ENCODE measurements at regions not wholly inside any gene's neighbourhood (a gene's known extent, or its start where the extent isn't known, plus 50 kb on each side); places are given as distances from the start of the nearest gene placed in this dataset.
"Not testable (repeated sequence)": the region's sequence is repeated elsewhere in the genome, so short reads cannot be mapped to it uniquely, and the experiment has no call there.

DNA sequence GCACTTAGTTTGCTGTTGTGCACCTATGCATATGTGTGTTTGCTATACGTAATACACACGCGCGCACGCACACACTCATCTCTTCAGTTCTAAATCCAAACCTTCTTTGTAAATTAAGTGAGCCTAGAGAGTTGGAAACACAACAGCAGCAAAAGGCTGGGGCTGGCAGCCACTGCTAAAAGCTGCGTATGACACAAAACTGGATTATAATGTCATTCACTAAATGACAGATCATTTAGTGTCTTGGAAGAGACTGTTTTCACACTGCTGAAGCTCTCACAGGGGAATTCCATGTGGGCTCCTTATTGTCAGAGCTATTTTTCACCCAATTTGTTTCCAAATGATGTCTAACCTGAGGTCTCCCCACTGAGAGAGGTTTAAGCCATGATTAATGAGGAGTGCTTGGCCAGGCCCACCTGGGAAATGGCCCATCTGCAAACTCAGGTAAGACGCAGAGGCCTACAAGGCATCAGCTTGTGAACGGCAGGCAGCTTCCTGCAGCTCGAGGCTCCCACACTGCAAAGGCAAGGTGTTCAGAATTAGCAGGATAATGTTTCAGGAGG, 94.2 kb downstream of the OLIG3 start:
- no peak for DNase-seq (ENCODE audit: low spot score)

DNA sequence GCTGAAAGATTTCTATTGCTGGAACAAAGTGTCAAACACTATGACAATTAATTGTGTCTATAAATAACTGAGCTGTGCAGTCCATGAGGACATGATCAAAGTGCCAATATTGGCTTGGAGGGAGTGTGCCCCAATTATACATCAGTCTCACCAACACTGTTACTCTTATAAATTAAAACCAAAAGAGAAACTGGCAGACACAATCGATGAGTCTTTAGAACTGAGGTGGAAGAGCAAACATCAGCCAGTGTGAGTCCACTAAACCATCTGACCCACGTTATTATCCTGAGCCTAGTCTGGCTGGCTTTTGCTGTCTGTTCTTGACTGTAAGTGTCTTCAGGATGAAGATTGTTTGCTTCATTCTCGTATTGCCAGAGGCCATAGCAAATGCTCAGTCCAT, 98.9 kb downstream of the OLIG3 start:
- no peak for DNase-seq (ENCODE audit: low spot score)

DNA sequence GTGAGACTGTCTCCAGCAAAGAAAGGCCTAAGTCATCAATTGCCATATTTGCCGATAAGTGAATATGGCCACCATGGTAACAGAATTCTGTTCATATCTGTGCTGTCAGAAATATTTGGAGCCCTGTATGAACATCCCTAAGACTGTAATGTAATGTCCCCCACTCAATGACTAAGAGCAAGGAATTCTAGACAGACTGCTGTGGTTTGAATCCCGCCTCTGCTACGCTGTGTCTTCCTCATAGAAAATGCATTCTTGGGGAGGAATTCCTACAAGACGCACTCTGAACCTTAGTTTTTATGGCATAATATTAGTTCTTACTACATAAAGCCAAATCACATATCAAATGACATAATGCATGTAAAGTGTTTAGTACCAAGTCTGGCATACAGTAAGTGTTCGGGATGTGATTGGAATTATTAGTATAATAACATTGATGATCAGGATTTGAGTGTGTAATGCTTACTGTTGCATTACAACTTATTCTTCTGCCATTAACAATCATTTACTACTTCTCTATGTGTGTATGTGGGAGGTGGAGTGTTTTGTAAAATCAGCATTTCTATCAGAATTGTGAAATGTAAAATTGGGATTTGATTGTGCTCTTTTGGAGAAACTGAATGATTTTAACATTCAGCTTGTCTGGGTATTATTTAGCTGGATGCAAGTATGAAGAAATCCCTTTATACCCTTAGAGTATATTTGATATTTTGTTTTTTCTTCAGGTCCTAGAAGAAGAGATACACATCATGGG, 103.0 kb downstream of the OLIG3 start:
- DNase-seq (ENCODE audit: low spot score): no peak

DNA sequence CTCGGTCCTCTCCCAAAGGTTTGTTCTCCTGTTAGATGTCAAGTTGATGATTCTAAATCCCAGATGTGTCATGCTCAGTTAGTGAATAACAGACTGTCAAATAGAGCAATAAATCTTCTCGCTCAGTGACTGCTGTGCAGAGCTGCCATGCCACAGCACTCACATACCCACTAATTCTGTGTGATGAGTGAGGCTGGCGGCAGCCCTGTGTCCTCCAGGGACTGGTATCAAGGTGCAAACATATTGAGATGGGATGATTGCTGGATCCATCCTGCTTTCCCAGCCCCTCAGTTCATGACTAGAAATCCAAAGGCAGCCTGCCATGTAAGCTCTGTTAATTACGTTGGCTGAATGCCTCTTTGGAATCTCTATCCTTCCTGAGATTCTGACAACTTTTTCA, 103.9 kb downstream of the OLIG3 start:
- DNase-seq (ENCODE audit: low spot score): no peak

DNA sequence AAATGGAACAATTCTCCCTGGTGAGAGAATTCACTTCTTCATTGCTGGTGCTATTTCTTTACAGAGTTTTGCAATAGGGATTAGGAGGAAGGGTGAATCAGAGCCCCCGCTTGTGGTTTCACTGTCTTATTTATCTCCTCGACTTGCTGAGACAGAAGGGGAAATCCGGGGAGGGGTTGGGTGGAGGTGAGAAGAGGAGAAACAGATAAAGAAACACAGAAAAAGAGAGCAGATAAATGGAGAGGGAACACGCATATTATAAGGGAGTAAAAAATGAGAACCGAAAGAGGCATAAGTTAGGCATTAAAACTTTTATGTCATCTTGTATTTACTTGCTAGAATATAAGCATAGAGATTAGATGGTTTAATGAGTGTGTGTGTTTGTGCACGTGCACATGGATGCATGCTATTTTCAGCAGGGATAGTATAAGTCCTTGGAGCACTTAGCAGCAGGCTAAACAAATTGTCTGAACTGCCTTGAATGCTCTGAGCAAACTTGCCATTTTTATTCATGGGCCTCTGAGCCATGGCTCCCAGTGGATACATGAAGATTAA, 105.0 kb downstream of the OLIG3 start:
- peak; percentile 45 for DNase-seq (ENCODE audit: low spot score)

DNA sequence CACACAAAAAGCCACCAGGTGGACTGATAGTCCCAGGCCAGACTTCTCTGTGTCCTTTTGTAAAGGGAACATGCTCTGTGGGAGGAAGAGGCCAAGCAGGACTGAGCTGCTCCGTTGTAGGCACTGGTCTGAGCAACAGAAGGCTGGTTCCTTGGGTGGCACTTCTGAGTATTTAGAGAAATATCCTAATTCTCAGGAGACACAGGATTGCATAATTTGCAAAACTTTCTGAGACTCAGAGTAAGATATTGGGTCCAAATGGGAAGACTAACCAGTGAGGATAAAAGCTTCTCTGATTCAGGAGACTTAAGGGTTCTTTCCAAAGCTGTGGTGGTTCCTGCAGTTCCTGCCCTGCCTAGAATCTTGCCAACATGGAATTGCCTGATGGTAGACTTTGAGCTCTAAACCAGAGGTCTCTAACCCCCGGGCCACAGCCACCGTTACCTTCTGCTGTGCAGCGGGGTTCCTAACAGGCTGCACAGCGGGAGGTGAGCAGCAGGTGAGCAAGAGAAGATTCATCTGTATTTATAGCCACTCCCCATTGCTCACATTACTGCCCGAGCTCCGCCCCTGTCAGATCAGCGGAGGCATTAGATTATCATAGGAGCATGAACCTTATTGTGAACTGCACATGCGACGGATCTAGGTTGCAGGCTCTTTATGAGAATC, 107.0 kb downstream of the OLIG3 start:
- DNase-seq (ENCODE audit: low spot score): no peak

DNA sequence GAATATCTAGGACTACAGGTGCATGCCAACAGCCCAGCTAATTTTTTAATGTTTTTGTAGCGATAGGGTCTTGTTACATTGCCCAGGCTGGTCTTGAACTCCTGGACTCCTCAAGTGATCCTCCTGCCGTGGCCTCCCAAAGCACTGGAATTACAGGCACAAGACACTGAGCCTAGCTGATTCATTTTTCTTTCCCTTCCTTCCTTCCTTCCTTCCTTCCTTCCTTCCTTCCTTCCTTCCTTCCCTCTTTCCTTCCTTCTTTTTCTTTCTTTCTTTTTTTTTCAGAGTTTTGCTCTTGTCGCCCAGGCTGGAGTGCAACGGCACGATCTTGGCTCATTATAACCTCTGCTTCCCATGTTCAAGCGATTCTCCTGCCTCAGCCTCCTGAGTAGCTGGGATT, 110.9 kb downstream of the OLIG3 start:
- not testable (repeated sequence) for DNase-seq (ENCODE audit: low spot score)

DNA sequence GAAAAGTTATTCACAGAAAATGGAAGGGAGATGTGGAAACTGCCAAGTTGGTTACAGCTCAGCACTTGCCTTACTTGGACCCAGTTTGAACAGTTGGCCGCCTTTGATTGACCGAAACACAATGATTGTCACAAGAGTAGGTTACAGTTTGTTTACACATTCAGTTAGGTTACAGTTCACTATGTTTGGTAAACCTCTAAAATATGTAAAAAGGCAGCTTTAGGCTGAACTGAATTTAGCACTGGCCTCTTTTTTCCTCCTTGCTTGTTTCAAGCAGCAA, 116.2 kb downstream of the OLIG3 start:
- no peak for DNase-seq (ENCODE audit: low spot score)

DNA sequence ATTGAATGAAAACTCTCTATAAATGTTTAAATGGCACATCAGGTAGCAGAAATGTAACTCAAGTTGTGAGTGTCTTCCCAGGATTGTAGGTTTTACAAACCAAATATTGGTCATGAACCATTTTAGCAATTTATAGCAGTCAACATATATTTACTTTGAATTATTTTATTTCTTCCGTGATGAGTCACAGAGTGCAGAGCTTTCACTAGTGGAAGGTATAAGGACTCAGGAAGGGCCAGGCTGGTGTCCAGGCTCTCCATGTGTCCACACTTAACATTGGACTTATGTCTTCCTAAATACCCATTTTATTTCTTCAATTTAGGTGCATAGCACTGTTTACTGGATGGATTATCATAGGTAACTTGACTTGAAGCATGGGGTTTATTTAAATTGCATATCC, 120.9 kb downstream of the OLIG3 start:
- no peak for DNase-seq (ENCODE audit: low spot score)

DNA sequence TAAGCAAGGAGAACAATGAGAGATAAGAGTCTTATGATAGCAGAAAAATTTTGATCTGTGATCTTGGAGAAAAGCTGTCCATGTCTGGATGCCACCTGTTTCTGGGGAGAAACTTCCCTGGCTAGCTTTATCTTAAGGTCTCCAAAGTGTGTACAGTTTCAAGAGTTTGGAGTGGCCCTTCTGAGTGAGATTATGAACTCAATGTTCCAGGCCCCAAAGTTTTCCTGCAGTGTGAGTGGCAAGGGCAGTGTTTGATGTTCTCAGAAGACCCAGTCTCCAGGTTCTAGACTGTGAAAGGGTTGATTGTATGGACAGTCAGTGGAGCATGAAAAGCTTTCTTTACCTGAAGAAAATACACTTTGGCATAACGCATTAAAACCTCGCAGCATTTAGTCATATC, 121.7 kb downstream of the OLIG3 start:
- DNase-seq (ENCODE audit: low spot score): no peak

DNA sequence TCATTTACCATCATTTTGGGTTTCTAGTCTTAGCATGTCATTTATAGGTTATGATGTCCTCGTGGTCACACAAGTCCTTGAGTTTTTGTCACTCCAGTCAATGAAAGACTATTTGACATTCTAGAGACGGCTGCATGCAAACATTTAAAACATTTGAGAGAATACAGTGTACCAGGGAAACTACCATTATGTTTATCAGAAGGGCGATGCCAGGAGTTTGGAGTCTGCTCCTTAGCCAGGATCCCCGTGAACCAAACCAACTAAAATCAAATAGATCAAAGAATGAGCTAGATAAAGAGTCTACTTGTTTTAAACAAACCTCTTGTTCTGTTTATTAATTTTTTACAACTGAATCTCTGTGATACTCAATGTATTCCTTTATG, 122.6 kb downstream of the OLIG3 start:
- no peak for DNase-seq (ENCODE audit: low spot score)

DNA sequence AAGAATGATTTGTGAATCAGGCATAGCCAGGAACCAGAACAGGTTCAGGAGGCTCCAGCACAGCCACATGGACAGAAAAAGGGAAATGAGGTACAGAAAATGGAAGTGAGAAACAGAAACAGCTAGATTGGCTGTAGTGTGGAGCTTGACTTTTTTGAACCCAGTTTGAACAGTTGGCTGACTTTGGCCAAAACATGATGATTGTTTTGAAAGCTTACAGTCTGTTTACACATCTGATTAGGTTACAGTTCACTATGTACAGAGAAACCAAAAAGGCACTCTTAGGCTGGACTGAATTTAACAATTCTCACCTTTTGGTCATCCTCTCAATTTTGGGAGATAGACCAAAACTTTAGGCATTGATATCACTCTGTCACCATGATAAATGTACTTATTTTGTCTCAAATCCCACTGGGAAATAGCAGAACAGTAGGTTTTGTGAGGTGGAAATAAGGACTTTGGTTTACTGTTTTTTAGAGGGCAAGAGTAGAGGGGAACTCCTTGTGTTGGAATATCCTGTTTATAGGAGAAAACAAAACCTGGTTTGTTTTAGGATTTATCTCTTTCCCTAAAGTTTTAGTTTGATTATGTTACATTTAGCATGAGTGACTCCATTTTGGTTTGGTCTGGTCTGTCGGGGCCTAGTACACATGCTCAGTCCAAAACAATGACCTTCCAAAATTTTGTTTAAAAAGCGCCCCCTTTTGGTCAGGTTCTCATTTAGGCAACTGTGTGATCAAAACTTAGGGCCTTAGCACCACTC, 123.1 kb downstream of the OLIG3 start:
- peak; percentile 27 for DNase-seq (ENCODE audit: low spot score)

DNA sequence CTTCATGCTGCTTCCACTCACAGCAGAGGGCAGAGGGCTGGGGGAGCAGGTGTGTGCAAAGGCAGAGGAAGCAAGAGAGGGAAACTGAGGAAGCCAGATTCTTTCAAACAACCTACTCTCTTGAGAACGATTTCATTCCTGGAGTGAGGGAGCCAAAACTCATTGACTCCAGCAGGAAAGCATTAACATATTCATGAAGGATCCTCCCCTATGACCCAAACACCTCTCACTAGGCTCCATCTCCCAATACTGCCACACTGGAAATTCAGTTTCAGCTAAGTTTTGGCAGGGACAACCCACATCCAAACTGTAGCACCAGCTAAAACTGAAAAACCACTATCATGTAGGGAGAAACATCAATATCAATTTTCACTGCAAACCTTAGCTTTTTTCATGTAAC, 125.1 kb downstream of the OLIG3 start:
- DNase-seq (ENCODE audit: low spot score): no peak

DNA sequence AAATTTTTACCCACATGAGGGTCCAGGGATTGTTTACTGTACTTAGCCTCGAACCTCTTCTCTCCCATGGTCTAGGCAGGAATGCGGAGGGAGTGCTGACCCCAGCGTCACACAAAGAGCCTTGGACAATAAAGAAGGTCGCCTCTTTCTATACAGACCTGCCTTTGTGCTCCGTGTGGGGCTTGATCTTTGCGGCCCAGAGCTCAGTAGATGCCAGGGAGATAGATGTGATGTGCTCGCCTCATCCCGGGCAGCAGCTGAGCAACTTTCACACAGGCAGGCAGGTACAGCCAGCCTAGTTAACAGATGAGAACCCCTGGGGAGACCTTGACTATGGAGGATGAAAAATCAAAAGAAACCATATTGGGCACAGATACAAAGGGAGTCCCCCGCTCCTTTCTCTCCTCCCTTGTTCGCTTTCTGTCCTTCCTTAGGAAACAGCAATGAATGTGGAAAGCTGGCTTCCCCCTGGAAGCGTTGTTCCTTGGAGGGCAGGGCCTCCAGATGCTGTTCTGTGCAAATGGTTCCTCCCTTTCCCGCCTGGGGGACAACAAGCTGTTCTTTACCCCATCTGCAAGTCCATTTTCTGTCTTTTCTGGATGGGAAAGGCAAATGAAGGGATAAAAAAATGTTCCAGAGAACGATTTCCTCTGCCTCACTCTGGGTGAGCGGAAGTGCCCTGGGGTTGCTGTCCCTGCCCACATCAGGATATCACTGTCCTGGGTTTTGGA, 128.3 kb downstream of the OLIG3 start:
- no peak for DNase-seq (ENCODE audit: low spot score)

DNA sequence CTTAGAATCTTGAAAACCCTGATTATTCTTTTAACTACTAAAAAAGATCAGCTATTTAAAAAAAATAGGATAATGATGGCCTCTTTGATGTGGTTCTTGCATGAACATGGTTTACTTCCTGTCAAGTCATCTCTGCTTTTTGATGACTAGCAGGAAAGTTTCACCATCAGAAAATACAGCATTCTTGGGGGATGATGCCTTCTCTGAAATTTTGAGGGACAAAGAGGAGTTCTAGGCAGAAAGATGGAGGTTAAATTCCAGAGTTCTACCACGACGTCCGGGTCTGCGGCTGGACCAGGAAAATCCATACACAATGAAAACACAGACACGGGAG, 130.4 kb downstream of the OLIG3 start:
- DNase-seq (ENCODE audit: low spot score): no peak

DNA sequence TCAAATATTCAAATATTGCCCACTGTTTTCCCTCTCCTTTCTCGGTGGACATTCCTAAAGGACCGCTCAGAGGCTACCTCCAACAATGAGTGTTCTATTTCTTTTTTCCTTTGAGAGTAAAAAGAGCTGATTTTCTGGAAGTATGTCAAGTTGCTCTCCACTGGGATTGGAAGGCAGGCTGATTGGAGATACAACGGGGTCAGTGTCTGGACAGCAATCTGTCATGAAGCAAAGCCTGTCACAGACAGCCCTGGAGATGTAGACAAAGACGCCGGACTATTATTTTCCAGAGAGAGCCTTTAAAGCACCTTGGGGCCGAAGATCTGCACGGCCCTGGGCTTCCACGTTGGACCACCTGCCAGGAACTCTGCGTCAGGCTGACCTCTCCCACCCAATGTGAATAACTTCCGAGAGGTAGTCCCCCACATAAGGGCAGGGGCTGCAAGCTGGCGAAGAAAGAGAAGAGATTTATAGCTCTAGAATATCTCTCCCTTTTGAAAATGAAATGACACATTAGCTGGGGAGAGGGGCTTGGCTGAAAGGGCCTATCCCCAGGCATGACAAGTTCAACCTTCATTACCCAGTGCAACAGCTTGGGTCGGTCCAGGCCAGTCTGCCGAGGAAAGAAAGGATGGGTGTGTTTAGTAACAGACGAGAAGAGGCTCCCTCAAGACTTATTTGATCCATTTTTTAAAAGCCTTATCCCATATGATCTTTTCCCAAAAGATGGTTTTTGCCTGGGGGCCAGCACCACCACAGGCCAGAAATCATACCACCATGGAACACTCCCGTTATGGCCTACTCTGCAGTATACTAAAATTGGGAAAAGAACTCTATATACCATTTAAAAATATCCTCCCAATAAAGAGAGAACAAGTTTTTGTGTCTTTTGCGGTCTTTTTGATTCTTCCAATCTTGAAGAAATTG, 131.1 kb downstream of the OLIG3 start:
- peak; percentile 76 for DNase-seq (ENCODE audit: low spot score)

DNA sequence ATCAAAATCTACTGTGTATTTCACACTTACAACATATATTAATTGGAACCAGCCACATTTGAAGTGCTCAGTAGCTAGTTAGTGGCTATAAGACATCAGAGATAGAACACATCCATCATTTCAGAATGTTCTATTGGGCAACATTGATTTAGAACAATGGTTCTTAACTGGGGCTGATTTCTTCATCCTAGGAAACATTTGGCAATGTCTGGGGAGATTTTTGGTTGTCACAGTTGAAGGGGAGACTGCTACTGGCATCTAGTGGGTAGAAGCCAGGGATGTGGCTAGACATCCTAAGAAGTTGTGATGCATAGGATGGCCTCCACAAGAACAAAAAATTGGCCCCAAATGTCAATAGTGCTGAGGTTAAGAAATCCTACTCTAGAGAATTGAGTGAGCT, 132.5 kb downstream of the OLIG3 start:
- DNase-seq (ENCODE audit: low spot score): no peak

DNA sequence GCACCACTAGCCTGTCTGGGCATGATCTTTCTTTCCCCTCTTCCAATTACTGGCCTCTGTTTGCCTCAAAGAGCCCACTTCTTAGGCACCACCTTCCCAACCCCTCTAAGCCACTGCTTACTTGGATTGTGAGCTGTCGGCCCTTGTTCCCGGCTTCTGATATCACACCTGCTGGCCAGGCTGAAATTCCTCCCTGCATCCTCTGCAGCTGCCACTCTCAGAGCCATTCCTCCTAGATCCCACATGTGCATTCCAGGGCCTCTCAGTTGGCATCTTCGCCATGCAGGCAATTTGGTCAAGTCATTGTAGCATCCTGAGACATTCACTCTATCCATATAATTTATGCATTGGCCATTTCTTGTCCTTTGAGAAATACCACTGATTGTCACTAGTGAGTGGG, 135.9 kb downstream of the OLIG3 start:
- DNase-seq (ENCODE audit: low spot score): no peak

DNA sequence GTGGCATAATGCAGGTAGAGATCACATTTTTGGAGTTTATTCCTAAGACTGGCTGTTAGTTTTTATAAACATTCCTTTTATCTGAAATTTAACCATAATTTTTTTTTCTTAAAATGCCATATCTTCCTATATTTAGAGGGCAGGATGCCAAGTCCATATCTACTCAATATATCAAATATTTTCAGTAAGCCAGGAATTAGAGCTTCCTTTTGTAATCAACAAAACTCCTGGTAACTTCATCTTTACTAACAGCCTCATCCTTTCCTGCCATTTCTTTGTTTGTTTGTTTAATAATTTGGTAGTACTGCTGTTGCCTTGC, 136.3 kb downstream of the OLIG3 start:
- no peak for DNase-seq (ENCODE audit: low spot score)

DNA sequence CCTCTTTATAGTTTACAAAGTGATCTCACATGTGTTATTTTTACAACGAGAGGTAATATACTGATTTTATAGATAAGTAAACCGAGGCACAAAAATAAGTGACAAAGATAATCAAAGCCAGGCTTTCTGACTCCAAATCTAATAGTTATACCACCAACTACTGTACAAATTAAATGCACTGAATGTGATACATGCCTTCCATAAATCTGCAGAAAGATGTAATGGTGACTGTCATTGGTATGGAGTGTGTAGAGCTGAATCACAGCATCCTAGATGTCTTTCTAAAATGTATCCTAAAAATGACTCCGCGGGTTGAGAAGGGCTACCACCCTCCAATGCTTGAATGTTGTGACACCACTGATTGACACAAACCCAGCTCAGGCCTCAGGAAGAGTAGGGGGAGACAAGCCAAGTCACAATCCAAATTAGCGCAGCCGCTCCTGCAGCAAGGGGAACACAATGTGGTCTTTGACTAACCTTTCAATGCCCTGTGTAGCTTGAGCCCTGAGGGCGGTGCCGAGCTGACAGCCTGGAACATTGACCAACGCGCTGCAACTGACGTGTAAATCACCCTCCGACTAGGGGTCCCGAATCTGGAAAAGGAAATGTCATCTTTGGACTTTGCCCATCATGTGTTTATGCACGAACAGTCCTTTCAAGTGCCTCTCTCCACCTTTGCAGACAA, 136.8 kb downstream of the OLIG3 start:
- DNase-seq (ENCODE audit: low spot score): no peak
